Heart left ventricle (tissue), 16 donors: ENCODE measurements at regions not wholly inside any gene's neighbourhood (a gene's known extent, or its start where the extent isn't known, plus 50 kb on each side); places are given as distances from the start of the nearest gene placed in this dataset.

Experiments
- ATAC-seq, 4 donors: fragments of 200-7000 bp; cut with Tn5 transposase; one replicate each; pipeline ENCODE4 v1.9.1; 2020 to 2022; ENCODE audit warnings: moderate library complexity in 4 of 4, mild to moderate bottlenecking in 3 of 4, moderate number of reproducible peaks in 1 of 4
- DNase-seq, 5 donors: peaks; one replicate each; pipeline ENCODE4 v3.0.0-alpha.2; 2020
- H3K27ac ChIP-seq, 12 donors: fragments of 200-600 bp; sonication (generic) in 4 of 12; one replicate each; pipeline versions ENCODE4 v1.5.0 to v1.8.0; 2016 to 2022; ENCODE audit warnings: mild to moderate bottlenecking in 2 of 12
- H3K27me3 ChIP-seq, 9 donors: fragments of 200-600 bp; sonication (generic) in 2 of 9; one replicate each; pipeline versions ENCODE4 v1.5.1 to v1.8.0; 2016 to 2022; ENCODE audit warnings: mild to moderate bottlenecking in 3 of 9
- H3K36me3 ChIP-seq, 9 donors: fragments of 200-600 bp; sonication (generic) in 2 of 9; one replicate each; pipeline versions ENCODE4 v1.5.0 to v1.8.0; 2018 to 2022; ENCODE audit warnings: mild to moderate bottlenecking in 2 of 9
- H3K4me1 ChIP-seq, 12 donors: fragments of 200-600 bp; sonication (generic) in 4 of 12; one replicate each; pipeline versions ENCODE4 v1.5.0 to v1.8.0; 2016 to 2022; ENCODE audit warnings: mild to moderate bottlenecking in 3 of 12
- H3K4me3 ChIP-seq, 12 donors: fragments of 200-600 bp; sonication (generic) in 4 of 12; one replicate each; pipeline versions ENCODE4 v1.5.0 to v1.8.0; 2017 to 2022; ENCODE audit warnings: mild to moderate bottlenecking in 9 of 12, moderate library complexity in 4 of 12
- H3K9me3 ChIP-seq, 12 donors: fragments of 200-600 bp; sonication (generic) in 4 of 12; one replicate each; pipeline versions ENCODE4 v1.5.0 to v1.8.0; 2016 to 2022; ENCODE audit warnings: mild to moderate bottlenecking in 1 of 12
- POLR2A ChIP-seq, 2 donors: fragments of 450-650 bp; IDR thresholded peaks; one replicate each; pipeline ENCODE4 v1.6.1; 2017; ENCODE audit warnings: antibody characterized with exemption in 2 of 2, mild to moderate bottlenecking in 2 of 2, moderate library complexity in 2 of 2
- WGBS, 4 donors: extraction: QIAGEN DNeasy Blood & Tissue Kit in 2 of 4; methylation state at CpG; one replicate each; pipeline versions ENCODE4 v1.1.5 to v1.1.7; 2013 to 2018; 5-methylcytosine and 5-hydroxymethylcytosine counted together
- intact Hi-C, 10 donors: fragments of 100-400 bp; cut with DNase I; formaldehyde crosslinking; loops; one replicate each; pipeline versions ENCODE4 v1.11.1 to v1.14.2; 2022
- TF ChIP-seq, protein P1 (sequence below), 12 donors: fragments of 200-600 bp; sonication (generic) in 4 of 12; IDR thresholded peaks; one replicate each; pipeline versions ENCODE4 v1.5.0 to v1.8.0; 2018 to 2022; ENCODE audit warnings: antibody characterized with exemption in 12 of 12, mild to moderate bottlenecking in 5 of 12
- donor health status: ischemic (EF 13 %, LVEDD 7.1; RV severe dilation, severe dysfunction).
- donor health status: healthy with polysubstance abuse.
- donor health status: DM: no; HTN: yes; CAD: no.
- donor health status: DM: no; HTN: no; CAD: no.
- donor health status: ischemic (EF 25% LVEDD 6.9; RV normal size, moderate dysfunction).
- donor health status: ischemic (EF 25% LVEDD 5.7; RV mildly dilated, moderate dysfunction).
- donor health status: healthy.
- donor health status: DM: yes; HTN: yes; CAD: no.
- donor health status: ischemic (EF 35%, LVEDD 5.7; RV mildly dilated, moderate dysfunction).
- donor health status: nonischemic (EF 11% LVEDD 7.7; RV severe dilation, severe dysfunction).
- donor health status: DM: yes; HTN: yes; CAD: no.
- donor health status: PGD.
- donor health status: ischemic (EF 29% LVEDD 5.4; RV normal size, mild dysfunction).
- donor health status: nonischemic (EF 23%, LVEDD 6.1; RV moderate dilation, normal function).

DNA sequence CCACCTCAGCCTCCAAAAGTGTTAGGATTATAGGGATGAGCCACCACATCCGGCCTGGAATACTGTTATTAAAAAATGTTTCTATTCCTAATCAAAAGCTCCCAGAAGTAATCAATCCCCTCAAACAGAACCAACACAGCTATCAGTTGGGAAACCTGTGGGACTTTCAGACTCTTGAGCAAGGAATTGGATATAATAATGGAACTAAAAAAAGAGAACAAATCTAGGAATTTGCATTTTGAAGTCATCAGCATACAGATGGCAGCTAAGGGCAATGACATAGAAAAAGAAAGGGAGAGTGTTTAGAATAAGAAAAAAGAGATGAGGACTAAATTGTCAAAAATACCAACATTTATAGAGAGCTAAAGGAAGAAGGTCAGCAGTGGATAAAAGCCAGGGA lies 54.7 kb upstream of the AMN1 start:
- Histone ChIP-seq H3K27ac (peak overlapping the region in 1 of 12 donors; percentile 70), H3K4me3 (no peak overlapping the region), H3K4me1 (peaks cover 0 to 4% (median 0%) of the 10 kb centered on the region in 12 donors), H3K27me3 (no peaks in the 10 kb centered on the region), H3K9me3 (peaks cover 0 to 11% (median 0%) of the 10 kb centered on the region in 12 donors), H3K36me3 (no peaks in the 10 kb centered on the region)
- 91 to 96% (median 94%) methylated on average over 1 of the region's 1 CpG for WGBS, 4 donors
- intact Hi-C loops = no loop called here
- no peak for TF ChIP-seq POLR2A (IDR thresholded peaks at IDR 0.05)
- TF ChIP-seq, protein P1, sequence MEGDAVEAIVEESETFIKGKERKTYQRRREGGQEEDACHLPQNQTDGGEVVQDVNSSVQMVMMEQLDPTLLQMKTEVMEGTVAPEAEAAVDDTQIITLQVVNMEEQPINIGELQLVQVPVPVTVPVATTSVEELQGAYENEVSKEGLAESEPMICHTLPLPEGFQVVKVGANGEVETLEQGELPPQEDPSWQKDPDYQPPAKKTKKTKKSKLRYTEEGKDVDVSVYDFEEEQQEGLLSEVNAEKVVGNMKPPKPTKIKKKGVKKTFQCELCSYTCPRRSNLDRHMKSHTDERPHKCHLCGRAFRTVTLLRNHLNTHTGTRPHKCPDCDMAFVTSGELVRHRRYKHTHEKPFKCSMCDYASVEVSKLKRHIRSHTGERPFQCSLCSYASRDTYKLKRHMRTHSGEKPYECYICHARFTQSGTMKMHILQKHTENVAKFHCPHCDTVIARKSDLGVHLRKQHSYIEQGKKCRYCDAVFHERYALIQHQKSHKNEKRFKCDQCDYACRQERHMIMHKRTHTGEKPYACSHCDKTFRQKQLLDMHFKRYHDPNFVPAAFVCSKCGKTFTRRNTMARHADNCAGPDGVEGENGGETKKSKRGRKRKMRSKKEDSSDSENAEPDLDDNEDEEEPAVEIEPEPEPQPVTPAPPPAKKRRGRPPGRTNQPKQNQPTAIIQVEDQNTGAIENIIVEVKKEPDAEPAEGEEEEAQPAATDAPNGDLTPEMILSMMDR (IDR thresholded peaks at IDR 0.05) = no peak
- DNase-seq = no peak
- no peak for ATAC-seq

DNA sequence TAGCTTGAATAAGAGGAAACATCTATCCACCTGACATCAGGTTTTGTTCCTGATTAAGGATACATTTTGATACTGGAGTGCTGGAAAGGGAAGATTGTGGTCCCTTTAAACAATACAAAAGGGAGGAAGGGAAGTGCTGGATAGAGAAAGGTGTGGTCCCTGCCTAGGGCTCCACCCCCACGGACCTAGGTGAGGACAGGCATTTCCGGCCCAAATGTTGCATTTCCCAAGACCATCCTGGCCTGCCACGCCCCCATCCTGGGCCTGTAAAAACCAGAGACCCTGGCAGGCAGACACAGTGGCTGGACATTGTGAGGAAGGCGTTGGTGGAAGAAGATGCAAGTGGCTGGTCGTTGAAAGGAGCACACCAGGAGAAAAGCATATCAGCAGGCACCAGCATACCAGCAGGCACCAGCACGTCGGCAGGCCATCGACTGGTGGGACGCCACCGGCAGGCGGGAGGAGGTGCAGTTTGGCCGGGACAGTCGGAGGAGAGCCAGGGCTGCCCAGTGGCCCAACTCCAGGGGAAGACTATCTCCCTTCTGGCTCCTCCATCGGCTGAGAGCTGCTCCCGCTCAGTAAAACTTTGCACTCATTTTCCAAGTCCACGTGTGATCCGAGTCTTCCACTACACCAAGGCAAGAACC lies 53.2 kb upstream of the AMN1 start:
- Histone ChIP-seq H3K4me1 (peaks cover 0 to 4% (median 0%) of the 10 kb centered on the region in 12 donors), H3K27me3 (no peaks in the 10 kb centered on the region), H3K27ac (no peak overlapping the region), H3K4me3 (no peak overlapping the region), H3K9me3 (peaks cover 0 to 11% (median 0%) of the 10 kb centered on the region in 12 donors), H3K36me3 (no peaks in the 10 kb centered on the region)
- intact Hi-C loops = no loop called here
- ATAC-seq = no peak
- 65 to 76% (median 71%) methylated on average over 9 to 17 of the region's 17 CpGs for WGBS, 4 donors
- no peak for DNase-seq
- TF ChIP-seq POLR2A (IDR thresholded peaks at IDR 0.05) = no peak
- TF ChIP-seq, protein P1 (IDR thresholded peaks at IDR 0.05) = no peak

DNA sequence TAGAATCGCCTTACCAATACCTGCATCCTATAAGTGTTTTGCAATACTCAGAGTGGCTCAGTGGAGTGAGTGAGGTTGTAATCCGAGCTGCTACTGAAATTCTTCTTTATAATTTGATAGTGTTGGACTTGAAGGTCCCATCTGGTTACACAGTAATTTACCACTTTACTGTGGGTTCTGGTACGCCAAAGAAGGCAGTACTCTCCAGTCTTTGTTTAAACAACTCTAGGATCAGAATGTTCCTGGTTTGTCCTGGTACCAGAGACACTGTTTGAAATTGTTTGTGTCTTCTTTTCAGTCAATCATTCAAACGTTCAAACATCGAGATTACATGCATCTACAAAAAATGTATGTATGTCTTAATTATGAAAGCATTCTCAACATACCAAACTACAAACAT lies 51.3 kb upstream of the AMN1 start:
- no peak for ATAC-seq
- Histone ChIP-seq H3K27ac (no peak overlapping the region), H3K9me3 (peaks cover 0 to 11% (median 0%) of the 10 kb centered on the region in 12 donors), H3K36me3 (no peaks in the 10 kb centered on the region), H3K4me1 (no peaks in the 10 kb centered on the region), H3K4me3 (no peak overlapping the region), H3K27me3 (no peaks in the 10 kb centered on the region)
- 86 to 91% (median 88%) methylated on average over 5 of the region's 5 CpGs for WGBS, 4 donors
- no peak for DNase-seq
- TF ChIP-seq, protein P1 (IDR thresholded peaks at IDR 0.05) = no peak
- TF ChIP-seq POLR2A (IDR thresholded peaks at IDR 0.05) = no peak
- intact Hi-C loops = no loop called here

DNA sequence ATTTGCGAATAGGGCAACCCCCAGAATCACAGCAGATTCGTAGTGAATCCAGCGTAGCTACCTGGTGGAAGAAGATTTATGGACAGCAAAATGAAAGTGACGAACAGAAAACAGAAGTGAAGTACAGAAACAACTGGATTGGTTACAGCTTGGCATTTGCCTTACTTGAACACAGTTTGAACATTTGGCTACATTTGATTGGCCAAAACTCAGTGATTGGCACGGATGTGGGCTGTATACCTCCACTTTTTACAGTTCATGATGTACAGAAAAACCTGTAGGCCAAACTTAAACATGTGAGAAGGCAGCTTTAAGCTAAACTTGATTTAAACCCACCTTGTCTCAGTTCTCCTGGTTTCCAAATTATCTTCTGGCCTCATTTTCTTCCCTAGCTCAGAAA lies 49.9 kb upstream of the AMN1 start:
- H3K4me1 ChIP-seq = peaks cover 0 to 6% (median 0%) of the 10 kb centered on the region in 12 donors
- TF ChIP-seq, protein P1 (IDR thresholded peaks at IDR 0.05) = no peak
- no peak for TF ChIP-seq POLR2A (IDR thresholded peaks at IDR 0.05)
- peaks cover 0 to under 1% (median 0%) of the 10 kb centered on the region in 12 donors for H3K9me3 ChIP-seq
- intact Hi-C loops = no loop called here
- no peak overlapping the region for H3K27ac ChIP-seq
- H3K4me3 ChIP-seq = no peak overlapping the region
- ATAC-seq (no peak), DNase-seq (no peak)
- H3K27me3 ChIP-seq = no peaks in the 10 kb centered on the region
- no peaks in the 10 kb centered on the region for H3K36me3 ChIP-seq
- 85 to 95% (median 90%) methylated on average over 5 of the region's 5 CpGs for WGBS, 4 donors
